Right renal cortex interstitium (tissue), 3 donors: ENCODE measurements at regions not wholly inside any gene's neighbourhood (a gene's known extent, or its start where the extent isn't known, plus 50 kb on each side); places are given as distances from the start of the nearest gene placed in this dataset.
"Not testable (repeated sequence)": the region's sequence is repeated elsewhere in the genome, so short reads cannot be mapped to it uniquely, and the experiment has no call there.

ENCODE experiments used
- DNase-seq, 3 donors: peaks; one replicate each; pipeline ENCODE4 v3.0.0-alpha.2; 2013; ENCODE audit warnings: low read depth in 3 of 3, low spot score in 2 of 3

DNA sequence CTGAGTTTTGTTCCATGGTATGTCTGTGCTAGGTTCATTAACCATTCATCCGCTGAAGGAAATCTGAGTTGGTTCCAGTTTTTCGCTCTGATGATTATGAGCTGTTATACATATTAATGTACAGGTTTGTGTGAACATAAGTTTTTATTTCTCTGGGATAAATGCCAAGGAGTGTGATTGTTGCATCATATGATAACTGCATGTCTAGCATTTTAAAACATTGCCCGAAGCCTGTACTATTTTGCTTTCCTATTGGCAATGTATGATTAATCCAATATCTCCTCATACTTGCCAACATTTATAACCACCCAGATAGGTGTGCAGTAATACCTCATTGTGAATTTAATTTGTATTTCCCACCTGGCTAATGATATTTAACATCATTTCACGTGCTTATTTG lies 322.7 kb downstream of the ZNF326 start:
- DNase-seq, result no peak

GRCh38 chr1:90314533-90314932 lies 319.6 kb downstream of the ZNF326 start:
- DNase-seq, result no peak

DNA sequence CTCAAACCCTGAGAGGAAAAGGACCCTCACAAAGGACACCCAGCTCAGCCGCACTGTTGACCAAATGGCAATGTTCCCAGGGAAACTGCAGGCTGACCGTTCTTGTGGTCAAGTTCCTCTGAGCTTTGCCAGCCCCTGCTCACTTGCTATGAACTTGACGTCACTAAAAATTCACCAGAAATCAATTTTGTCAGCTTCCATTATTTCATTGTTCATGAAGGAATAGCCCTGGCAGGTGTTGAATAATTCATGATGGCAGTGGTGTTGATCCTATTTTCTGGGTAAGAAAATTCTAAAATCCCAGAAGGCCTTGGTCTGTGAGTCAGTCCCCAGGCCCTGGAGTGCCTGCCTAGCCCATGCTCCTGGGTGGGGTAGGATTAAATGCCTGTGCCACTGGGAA lies 318.9 kb downstream of the ZNF326 start:
- no peak for DNase-seq

- DNase-seq, result no peak
These were observed 314.9 kb downstream of the ZNF326 start for GRCh38 chr1:90309806-90310205.

- no peak for DNase-seq
These were observed 313.5 kb downstream of the ZNF326 start for GRCh38 chr1:90308421-90308820.

- no peak for DNase-seq
These were observed 310.7 kb downstream of the ZNF326 start for GRCh38 chr1:90305577-90305976.

- DNase-seq, result no peak
These were observed 301.4 kb downstream of the ZNF326 start for GRCh38 chr1:90296327-90296726.

DNA sequence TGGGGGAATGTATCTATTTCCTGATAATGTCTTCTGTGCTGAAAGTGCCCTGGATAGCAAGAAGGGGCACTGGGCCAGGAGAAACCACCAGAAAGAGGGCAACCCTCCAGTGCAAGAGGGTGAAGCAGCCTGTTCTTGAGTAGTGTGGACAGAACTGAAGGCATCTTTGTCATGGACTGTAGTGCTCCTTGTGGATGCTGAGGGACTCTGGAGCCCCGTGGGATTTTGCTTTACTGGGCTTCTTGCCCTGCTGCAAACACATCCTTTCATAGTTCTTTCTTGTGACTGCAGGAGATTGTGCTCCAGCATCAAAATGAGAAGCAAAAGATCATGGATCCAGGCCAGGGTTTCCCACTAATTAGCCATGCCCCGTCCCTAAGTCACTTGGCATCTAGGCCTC lies 300.6 kb downstream of the ZNF326 start:
- DNase-seq, result no peak

- no peak for DNase-seq
These were observed 296.7 kb downstream of the ZNF326 start for GRCh38 chr1:90291431-90292216.

DNA sequence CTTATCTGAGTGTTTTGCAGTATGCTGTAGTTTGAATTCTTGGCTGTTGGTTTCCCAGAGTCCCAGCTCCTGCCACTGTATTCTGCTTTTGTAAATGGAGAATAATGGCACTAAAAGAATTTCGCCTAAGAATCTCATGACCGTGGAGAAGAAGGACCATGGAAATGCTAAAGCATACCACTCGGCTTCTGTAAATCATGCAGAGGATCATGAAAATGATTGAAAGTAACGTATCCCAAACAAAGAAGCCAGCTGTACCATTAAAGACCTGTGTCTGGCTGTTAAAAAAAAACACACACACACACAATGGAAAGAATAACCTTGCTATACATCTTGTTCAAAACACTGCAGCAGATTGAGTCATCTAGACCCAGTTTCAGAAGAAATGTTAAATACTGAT lies 287.9 kb downstream of the ZNF326 start:
- no peak for DNase-seq

DNA sequence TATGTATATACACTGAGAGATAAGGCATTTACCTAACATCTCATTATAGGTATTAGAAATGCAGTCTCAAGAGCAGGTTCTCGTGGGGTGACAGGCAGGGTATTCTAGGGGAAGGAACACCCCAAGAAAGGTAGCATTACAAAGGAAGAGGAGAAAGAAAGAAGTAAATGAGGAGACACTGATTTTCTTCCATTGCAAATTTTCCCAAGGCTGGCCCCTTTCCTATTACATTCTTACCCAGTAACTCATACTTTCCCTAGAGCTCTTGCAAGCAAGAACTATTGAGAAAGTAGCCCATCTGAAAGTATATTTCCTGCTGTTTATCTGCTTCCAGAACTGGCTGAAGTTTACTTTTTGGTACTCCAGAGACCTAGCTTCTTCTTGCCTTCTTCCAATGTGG lies 287.0 kb downstream of the ZNF326 start:
- DNase-seq, result not testable (repeated sequence)

GRCh38 chr1:90277270-90277669 lies 282.4 kb downstream of the ZNF326 start:
- DNase-seq, result no peak

DNA sequence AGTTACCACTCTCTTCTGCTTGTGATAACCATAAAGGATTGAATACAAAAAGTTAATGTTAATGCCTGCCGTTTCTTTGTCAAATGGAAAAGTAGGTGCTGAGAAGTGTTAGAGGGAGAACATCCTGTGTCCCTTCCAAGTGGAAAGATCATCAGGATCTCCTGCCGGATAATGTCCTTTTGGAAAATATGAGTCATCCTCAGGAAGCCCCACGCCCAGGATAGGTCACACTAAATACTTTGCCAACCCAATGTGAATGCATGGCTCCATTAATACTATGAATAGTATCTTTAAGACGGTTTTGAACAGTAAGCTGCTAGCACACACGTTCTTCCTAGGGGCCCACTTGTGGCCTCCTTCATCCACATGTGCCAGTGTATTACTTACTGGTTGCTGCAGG lies 279.5 kb downstream of the ZNF326 start:
- DNase-seq, result no peak

- no peak for DNase-seq
These were observed 278.4 kb downstream of the ZNF326 start for GRCh38 chr1:90273241-90273774.

DNA sequence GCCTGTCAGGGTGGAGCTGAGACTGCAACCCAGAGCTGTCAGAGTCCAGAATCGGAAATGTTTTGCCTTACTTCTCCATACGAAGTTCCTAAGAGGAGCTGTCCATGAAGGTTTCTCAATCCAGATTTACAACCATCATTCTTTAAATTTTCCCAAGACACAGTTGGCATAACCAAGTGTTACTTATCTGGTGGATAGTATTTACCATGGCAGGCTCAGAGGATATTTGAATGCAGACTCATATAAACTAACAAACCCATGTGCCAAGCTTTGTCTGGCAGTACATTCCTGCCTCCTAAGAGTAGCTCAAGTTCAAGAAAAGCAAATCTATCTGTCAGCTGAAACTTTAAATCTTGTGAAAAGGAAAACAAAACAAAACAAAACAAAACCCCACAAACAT lies 267.9 kb downstream of the ZNF326 start:
- DNase-seq, result no peak

DNA sequence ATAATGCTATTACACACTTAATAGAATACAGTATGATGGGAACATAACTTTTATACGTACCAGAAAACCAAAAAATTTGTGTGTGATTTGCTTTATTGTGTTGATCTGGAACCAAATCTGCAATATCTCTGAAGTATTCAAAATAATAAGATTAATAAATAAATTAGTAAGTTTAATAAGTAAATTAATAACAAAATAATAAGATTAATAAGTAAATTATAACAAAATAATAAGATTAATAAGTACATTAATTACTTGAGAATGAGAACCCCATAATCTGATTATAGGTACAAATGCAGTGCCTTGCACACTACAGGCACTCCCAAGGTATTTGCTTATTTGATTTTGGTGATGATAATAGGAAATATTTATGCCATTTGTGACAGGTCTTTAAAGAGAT lies 267.4 kb downstream of the ZNF326 start:
- DNase-seq, result no peak

- DNase-seq, result no peak
These were observed 251.2 kb downstream of the ZNF326 start for GRCh38 chr1:90246069-90246468.

GRCh38 chr1:90236493-90236892 lies 241.6 kb downstream of the ZNF326 start:
- no peak for DNase-seq

GRCh38 chr1:90223401-90223800 lies 228.5 kb downstream of the ZNF326 start:
- no peak for DNase-seq

GRCh38 chr1:90220941-90221693 lies 226.2 kb downstream of the ZNF326 start:
- DNase-seq, result no peak

- DNase-seq, result no peak
These were observed 225.6 kb downstream of the ZNF326 start for GRCh38 chr1:90220496-90220895.
